ENCODE measurements at regions not wholly inside any gene's neighbourhood (a gene's known extent, or its start where the extent isn't known, plus 50 kb on each side); places are given as distances from the start of the nearest gene placed in this dataset.

GRCh38 chr4:14234307-14234706 lies 606.8 kb upstream of the BOD1L1 start:
- TF ChIP-seq POLR2AphosphoS5 (IDR thresholded peaks at IDR 0.05), result no peak
- no peak for TF ChIP-seq POLR2A (IDR thresholded peaks at IDR 0.05; ENCODE audit: low read depth)
- no peak for TF ChIP-seq CTCF (IDR thresholded peaks at IDR 0.05)
- TF ChIP-seq EP300 (IDR thresholded peaks at IDR 0.05), result no peak
- Histone ChIP-seq H3K9me3 (no peaks in the 10 kb centered on the region), H3K27me3 (no peaks in the 10 kb centered on the region), H3K4me3 (no peak overlapping the region), H3K36me3 (no peaks in the 10 kb centered on the region), H3K27ac (replicated peaks in 1 of 4) (no peak overlapping the region), H3K4me1 (peaks cover 0 to 13% (median 6%) of the 10 kb centered on the region in 4 donors)
- intact Hi-C loops (cut with DNase I), result no loop called here
- no peak for DNase-seq (ENCODE audit: extremely low spot score)

DNA sequence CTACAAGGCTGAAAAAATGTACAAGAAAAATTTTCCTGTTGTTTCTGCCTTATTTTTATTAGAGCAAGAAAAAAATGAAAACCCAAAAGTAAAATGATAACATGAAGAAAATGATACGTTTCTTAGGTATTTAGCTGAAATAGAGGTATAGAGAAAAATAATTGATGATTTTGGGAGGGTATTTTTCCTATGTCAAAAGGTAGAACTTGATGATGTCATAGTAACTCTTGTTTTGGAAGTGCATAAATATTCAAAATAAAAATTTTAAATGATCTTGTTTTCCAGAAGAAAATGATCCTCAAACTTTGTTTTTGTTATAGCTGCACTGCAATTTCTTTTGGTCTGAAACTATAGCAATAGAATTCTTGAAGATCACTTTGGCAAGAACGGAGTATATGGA lies 608.8 kb upstream of the BOD1L1 start:
- H3K27me3 ChIP-seq, result no peaks in the 10 kb centered on the region
- no peaks in the 10 kb centered on the region for H3K9me3 ChIP-seq
- H3K27ac ChIP-seq (replicated peaks in 1 of 4), result no peak overlapping the region
- intact Hi-C loops (cut with DNase I), result no loop called here
- H3K4me1 ChIP-seq, result peaks cover 0 to 13% (median 6%) of the 10 kb centered on the region in 4 donors
- DNase-seq (ENCODE audit: extremely low spot score), result no peak
- 64% methylated on average over 2 of the region's 2 CpGs for WGBS
- H3K36me3 ChIP-seq, result no peaks in the 10 kb centered on the region
- H3K4me3 ChIP-seq, result no peak overlapping the region
- TF ChIP-seq EP300 (IDR thresholded peaks at IDR 0.05) (no peak), CTCF (IDR thresholded peaks at IDR 0.05) (no peak), POLR2A (IDR thresholded peaks at IDR 0.05; ENCODE audit: low read depth) (no peak), POLR2AphosphoS5 (IDR thresholded peaks at IDR 0.05) (no peak)

DNA sequence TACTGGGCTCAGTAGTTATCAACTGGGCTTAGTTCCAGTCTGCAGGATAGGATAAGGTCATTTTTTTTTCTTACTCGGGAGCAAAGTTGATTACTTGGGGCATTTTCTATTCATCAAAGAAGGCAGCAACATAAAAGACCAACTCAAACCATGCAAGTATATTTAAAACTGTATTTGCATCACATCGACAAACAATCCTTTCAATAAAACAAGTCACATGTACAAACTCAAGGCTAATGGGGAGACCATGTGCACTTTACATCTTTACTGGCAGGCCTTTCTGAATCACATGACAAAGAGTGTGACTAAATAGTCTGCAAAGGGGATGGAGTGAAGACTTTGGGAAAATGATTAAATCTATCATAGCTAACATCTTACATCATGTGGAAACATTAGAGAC lies 610.4 kb upstream of the BOD1L1 start:
- DNase-seq (ENCODE audit: extremely low spot score), result no peak

GRCh38 chr4:14241574-14241973 lies 614.0 kb upstream of the BOD1L1 start:
- no peak overlapping the region for H3K4me3 ChIP-seq
- TF ChIP-seq CTCF (IDR thresholded peaks at IDR 0.05), result no peak
- WGBS, result 90% methylated on average over 3 of the region's 3 CpGs

More for the DNA sequence above, 610.4 kb upstream of the BOD1L1 start:
- intact Hi-C loops (cut with DNase I), result no loop called here
- no peaks in the 10 kb centered on the region for H3K27me3 ChIP-seq
- no peaks in the 10 kb centered on the region for H3K36me3 ChIP-seq
- TF ChIP-seq EP300 (IDR thresholded peaks at IDR 0.05) (no peak), POLR2A (IDR thresholded peaks at IDR 0.05; ENCODE audit: low read depth) (no peak), CTCF (IDR thresholded peaks at IDR 0.05) (no peak), POLR2AphosphoS5 (IDR thresholded peaks at IDR 0.05) (no peak)
- H3K9me3 ChIP-seq, result no peaks in the 10 kb centered on the region
- peaks cover 0 to 5% (median 4%) of the 10 kb centered on the region in 4 donors for H3K4me1 ChIP-seq
- no peak overlapping the region for H3K27ac ChIP-seq (replicated peaks in 1 of 4)
- no peak overlapping the region for H3K4me3 ChIP-seq
- WGBS, result 86% methylated on average over 2 of the region's 2 CpGs

GRCh38 chr4:14247767-14248166 lies 620.2 kb upstream of the BOD1L1 start:
- H3K36me3 ChIP-seq, result no peaks in the 10 kb centered on the region
- TF ChIP-seq POLR2A (IDR thresholded peaks at IDR 0.05; ENCODE audit: low read depth) (no peak), CTCF (IDR thresholded peaks at IDR 0.05) (no peak), POLR2AphosphoS5 (IDR thresholded peaks at IDR 0.05) (no peak), EP300 (IDR thresholded peaks at IDR 0.05) (no peak)
- no peaks in the 10 kb centered on the region for H3K9me3 ChIP-seq
- DNase-seq (ENCODE audit: extremely low spot score), result no peak
- no peaks in the 10 kb centered on the region for H3K4me1 ChIP-seq
- intact Hi-C loops (cut with DNase I), result no loop called here
- no peaks in the 10 kb centered on the region for H3K27me3 ChIP-seq
- H3K4me3 ChIP-seq, result no peak overlapping the region
- 78% methylated on average over 3 of the region's 3 CpGs for WGBS
- H3K27ac ChIP-seq (replicated peaks in 1 of 4), result no peak overlapping the region

More at GRCh38 chr4:14241574-14241973, 614.0 kb upstream of the BOD1L1 start:
- Histone ChIP-seq H3K4me1 (no peaks in the 10 kb centered on the region), H3K9me3 (no peaks in the 10 kb centered on the region), H3K27me3 (no peaks in the 10 kb centered on the region), H3K36me3 (no peaks in the 10 kb centered on the region), H3K27ac (replicated peaks in 1 of 4) (no peak overlapping the region)
- intact Hi-C loops (cut with DNase I), result no loop called here
- DNase-seq (ENCODE audit: extremely low spot score), result no peak

All from esophagus muscularis mucosa (tissue), 4 donors.